ENCODE measurements at regions not wholly inside any gene's neighbourhood (a gene's known extent, or its start where the extent isn't known, plus 50 kb on each side); places are given as distances from the start of the nearest gene placed in this dataset.
A peak's percentile ranks its signal among the peaks of the same experiment; 100 is the strongest.

DNA sequence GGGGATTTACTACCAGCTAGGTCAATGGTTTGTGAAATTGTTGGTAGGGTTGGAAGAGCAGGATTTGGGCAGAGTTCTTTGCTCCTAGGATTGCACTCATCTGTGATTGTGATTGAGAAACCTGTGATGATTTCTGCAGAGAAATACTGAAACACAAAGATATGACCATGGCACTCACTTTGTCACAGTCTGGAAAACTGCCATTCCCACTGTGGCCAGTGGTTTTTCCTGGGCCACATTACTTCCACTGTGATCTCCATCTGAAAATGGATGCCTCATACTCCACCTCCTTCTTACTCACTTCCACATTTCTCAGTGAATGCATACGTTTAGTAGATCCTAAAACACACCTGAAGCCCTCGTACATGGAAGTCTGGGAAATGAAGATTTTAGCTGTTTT, 593.2 kb downstream of the LMO7 start:
- Histone ChIP-seq H3K27ac (ENCODE audit: low read depth in 2 of 2, low read length in 2 of 2) (no peak overlapping the region), H3K9ac (ENCODE audit: low read depth in 1 of 2, low read length in 2 of 2) (no peak overlapping the region), H3K27me3 (ENCODE audit: control insufficient read depth in 2 of 2, insufficient read depth in 2 of 2, low read length in 2 of 2) (no peaks in the 10 kb centered on the region), H3K4me1 (ENCODE audit: control insufficient read depth in 2 of 2, insufficient read depth in 2 of 2, low read length in 2 of 2) (no peaks in the 10 kb centered on the region), H3K36me3 (ENCODE audit: control insufficient read depth in 2 of 2, insufficient read depth in 2 of 2, low read length in 2 of 2) (no peaks in the 10 kb centered on the region), H3K4me3 (ENCODE audit: low read length in 2 of 2) (no peak overlapping the region), H3K9me3 (ENCODE audit: control insufficient read depth in 2 of 2, low read length in 2 of 2) (no peaks in the 10 kb centered on the region)

DNA sequence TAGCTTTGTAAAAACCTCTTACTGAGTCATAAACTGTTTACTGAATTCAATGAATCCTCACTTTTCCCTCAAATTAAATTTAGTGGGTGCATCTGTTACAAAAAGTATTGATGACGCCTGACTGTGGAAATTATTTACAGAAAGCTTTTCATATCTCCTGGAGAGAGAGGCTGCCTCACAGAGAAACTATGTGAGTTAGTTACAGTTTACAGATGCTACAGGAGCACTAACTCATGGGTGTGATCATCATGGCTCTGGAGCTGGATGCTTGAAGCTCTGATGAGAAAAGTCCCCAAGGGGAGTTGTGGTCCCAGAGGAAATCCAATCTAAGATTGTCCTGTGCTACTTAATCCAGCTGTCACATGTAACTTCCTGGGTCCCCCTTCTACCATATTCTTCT, 590.8 kb downstream of the LMO7 start:
- no peaks in the 10 kb centered on the region for H3K9me3 ChIP-seq (ENCODE audit: control insufficient read depth in 2 of 2, low read length in 2 of 2)
- no peaks in the 10 kb centered on the region for H3K4me1 ChIP-seq (ENCODE audit: control insufficient read depth in 2 of 2, insufficient read depth in 2 of 2, low read length in 2 of 2)
- H3K36me3 ChIP-seq (ENCODE audit: control insufficient read depth in 2 of 2, insufficient read depth in 2 of 2, low read length in 2 of 2): no peaks in the 10 kb centered on the region
- H3K27me3 ChIP-seq (ENCODE audit: control insufficient read depth in 2 of 2, insufficient read depth in 2 of 2, low read length in 2 of 2): no peaks in the 10 kb centered on the region
- no peak overlapping the region for H3K9ac ChIP-seq (ENCODE audit: low read depth in 1 of 2, low read length in 2 of 2)
- H3K4me3 ChIP-seq (ENCODE audit: low read length in 2 of 2): no peak overlapping the region
- no peak overlapping the region for H3K27ac ChIP-seq (ENCODE audit: low read depth in 2 of 2, low read length in 2 of 2)

DNA sequence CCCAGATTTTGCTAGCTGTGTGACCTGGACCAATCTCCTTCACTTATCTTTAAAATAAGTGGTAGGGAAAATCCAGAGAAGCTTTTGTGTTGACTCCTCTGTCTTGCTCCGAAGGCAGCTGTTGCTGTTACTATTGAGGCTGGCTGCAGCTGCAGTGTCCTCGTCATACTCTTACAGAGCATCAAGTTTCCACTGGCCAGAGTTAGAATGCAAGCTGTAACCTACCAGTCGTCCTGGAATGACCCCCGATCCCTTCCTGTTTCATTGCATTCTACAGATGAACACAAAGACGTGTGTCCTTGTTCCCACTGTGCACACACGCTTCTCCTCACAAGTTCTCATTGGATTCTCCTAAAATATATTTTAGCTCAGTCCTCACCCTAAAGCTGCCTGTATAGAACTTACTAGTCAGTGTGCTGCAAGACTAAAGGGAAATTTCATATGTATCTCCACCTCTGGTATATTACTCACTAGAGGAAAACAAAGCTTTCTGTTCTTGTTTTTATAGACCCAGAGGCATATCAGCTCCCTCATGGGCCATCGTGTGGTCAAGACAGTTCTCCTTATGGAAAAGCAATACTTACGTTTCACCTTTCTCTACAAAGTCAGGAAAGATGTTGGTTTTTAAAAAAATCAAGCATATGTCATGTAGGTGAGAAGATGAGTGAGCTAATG, 589.8 kb downstream of the LMO7 start:
- H3K4me1 ChIP-seq (ENCODE audit: control insufficient read depth in 2 of 2, insufficient read depth in 2 of 2, low read length in 2 of 2): no peaks in the 10 kb centered on the region
- H3K27ac ChIP-seq (ENCODE audit: low read depth in 2 of 2, low read length in 2 of 2): peak overlapping the region; percentile 19 to 28
- no peaks in the 10 kb centered on the region for H3K27me3 ChIP-seq (ENCODE audit: control insufficient read depth in 2 of 2, insufficient read depth in 2 of 2, low read length in 2 of 2)
- H3K4me3 ChIP-seq (ENCODE audit: low read length in 2 of 2): no peak overlapping the region
- H3K9ac ChIP-seq (ENCODE audit: low read depth in 1 of 2, low read length in 2 of 2): no peak overlapping the region
- no peaks in the 10 kb centered on the region for H3K36me3 ChIP-seq (ENCODE audit: control insufficient read depth in 2 of 2, insufficient read depth in 2 of 2, low read length in 2 of 2)
- no peaks in the 10 kb centered on the region for H3K9me3 ChIP-seq (ENCODE audit: control insufficient read depth in 2 of 2, low read length in 2 of 2)

DNA sequence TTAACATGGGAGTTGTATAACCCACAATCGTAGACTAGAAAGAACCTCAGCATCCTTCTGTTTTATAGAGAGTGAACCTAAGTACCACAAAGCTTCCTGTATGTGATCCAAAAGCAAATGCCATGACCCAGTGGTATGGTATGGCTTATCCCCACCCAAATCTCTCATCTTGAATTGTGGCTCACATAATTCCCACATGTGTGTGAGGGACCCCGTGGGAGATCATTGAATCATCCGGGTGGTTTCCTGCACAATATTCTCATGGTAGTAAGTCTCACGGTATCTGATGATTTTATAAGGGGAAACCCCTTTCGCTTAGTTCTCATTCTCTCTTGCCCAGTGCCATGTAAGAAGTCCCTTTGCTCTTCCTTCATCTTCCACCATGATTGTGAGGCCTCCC, 587.9 kb downstream of the LMO7 start:
- H3K36me3 ChIP-seq (ENCODE audit: control insufficient read depth in 2 of 2, insufficient read depth in 2 of 2, low read length in 2 of 2): no peaks in the 10 kb centered on the region
- no peak overlapping the region for H3K9ac ChIP-seq (ENCODE audit: low read depth in 1 of 2, low read length in 2 of 2)
- H3K4me3 ChIP-seq (ENCODE audit: low read length in 2 of 2): no peak overlapping the region
- no peaks in the 10 kb centered on the region for H3K27me3 ChIP-seq (ENCODE audit: control insufficient read depth in 2 of 2, insufficient read depth in 2 of 2, low read length in 2 of 2)
- H3K27ac ChIP-seq (ENCODE audit: low read depth in 2 of 2, low read length in 2 of 2): no peak overlapping the region
- no peaks in the 10 kb centered on the region for H3K4me1 ChIP-seq (ENCODE audit: control insufficient read depth in 2 of 2, insufficient read depth in 2 of 2, low read length in 2 of 2)
- H3K9me3 ChIP-seq (ENCODE audit: control insufficient read depth in 2 of 2, low read length in 2 of 2): no peaks in the 10 kb centered on the region

DNA sequence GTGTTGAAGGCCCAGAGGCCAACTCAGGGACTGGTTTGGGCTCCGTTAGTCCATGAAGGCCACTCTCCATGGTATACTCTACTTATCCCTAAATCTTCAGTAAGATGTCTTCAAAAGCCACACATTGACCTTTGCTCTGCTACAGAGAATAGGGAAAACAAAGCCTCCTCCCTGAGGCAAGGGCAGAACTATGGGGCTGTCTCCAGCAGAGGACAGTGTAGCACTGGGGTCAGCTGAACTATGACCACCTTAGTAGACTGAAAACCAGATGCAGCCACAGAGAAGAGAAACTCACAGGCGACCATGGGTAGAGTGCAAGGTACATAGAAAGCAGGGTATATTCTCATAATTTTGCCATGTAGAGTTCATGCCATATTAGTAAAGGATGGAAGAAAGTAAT, 587.4 kb downstream of the LMO7 start:
- Histone ChIP-seq H3K4me1 (ENCODE audit: control insufficient read depth in 2 of 2, insufficient read depth in 2 of 2, low read length in 2 of 2) (no peaks in the 10 kb centered on the region), H3K9me3 (ENCODE audit: control insufficient read depth in 2 of 2, low read length in 2 of 2) (no peaks in the 10 kb centered on the region), H3K9ac (ENCODE audit: low read depth in 1 of 2, low read length in 2 of 2) (no peak overlapping the region), H3K4me3 (ENCODE audit: low read length in 2 of 2) (no peak overlapping the region), H3K36me3 (ENCODE audit: control insufficient read depth in 2 of 2, insufficient read depth in 2 of 2, low read length in 2 of 2) (no peaks in the 10 kb centered on the region), H3K27me3 (ENCODE audit: control insufficient read depth in 2 of 2, insufficient read depth in 2 of 2, low read length in 2 of 2) (no peaks in the 10 kb centered on the region), H3K27ac (ENCODE audit: low read depth in 2 of 2, low read length in 2 of 2) (no peak overlapping the region)

DNA sequence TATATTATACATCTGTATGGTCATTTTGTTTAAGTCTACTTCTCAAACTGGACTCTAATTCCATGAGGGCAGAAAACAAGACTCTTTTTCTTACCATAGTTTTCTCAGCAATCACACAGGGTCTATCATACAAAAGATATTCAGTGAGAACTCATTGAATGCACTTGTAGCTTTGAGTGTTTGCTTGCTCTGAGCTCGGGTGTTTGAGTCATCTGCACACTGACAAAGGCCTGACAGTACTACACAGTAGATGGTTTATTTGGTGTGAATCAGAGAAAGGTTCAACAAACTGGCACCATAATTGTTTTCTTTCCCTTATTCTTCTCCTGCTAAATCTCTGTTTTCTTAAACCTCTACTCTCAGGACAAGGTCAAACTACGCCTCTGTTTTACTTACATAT, 586.4 kb downstream of the LMO7 start:
- Histone ChIP-seq H3K4me3 (ENCODE audit: low read length in 2 of 2) (no peak overlapping the region), H3K36me3 (ENCODE audit: control insufficient read depth in 2 of 2, insufficient read depth in 2 of 2, low read length in 2 of 2) (no peaks in the 10 kb centered on the region), H3K4me1 (ENCODE audit: control insufficient read depth in 2 of 2, insufficient read depth in 2 of 2, low read length in 2 of 2) (no peaks in the 10 kb centered on the region), H3K9ac (ENCODE audit: low read depth in 1 of 2, low read length in 2 of 2) (no peak overlapping the region), H3K27me3 (ENCODE audit: control insufficient read depth in 2 of 2, insufficient read depth in 2 of 2, low read length in 2 of 2) (no peaks in the 10 kb centered on the region), H3K9me3 (ENCODE audit: control insufficient read depth in 2 of 2, low read length in 2 of 2) (no peaks in the 10 kb centered on the region), H3K27ac (ENCODE audit: low read depth in 2 of 2, low read length in 2 of 2) (no peak overlapping the region)

DNA sequence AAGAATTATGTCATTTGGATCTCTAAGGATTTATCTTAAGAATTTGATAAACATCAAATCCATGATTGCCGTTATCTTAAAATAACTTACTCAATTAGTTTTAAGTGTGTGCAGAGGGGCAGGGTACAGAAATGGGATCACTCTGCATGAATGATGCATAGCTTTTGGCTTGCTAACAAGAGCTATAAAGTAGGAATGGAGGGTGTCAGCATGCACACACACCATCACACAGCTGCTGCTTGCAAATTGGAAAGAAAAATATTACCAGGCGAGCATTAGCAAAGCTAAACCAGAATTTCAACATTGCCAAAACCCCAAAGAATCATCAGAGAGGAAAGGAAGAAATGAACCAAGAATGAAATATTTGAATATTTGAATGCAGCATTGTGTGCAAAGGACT, 580.6 kb downstream of the LMO7 start:
- Histone ChIP-seq H3K27ac (ENCODE audit: low read depth in 2 of 2, low read length in 2 of 2) (no peak overlapping the region), H3K9me3 (ENCODE audit: control insufficient read depth in 2 of 2, low read length in 2 of 2) (no peaks in the 10 kb centered on the region), H3K36me3 (ENCODE audit: control insufficient read depth in 2 of 2, insufficient read depth in 2 of 2, low read length in 2 of 2) (no peaks in the 10 kb centered on the region), H3K4me3 (ENCODE audit: low read length in 2 of 2) (no peak overlapping the region), H3K27me3 (ENCODE audit: control insufficient read depth in 2 of 2, insufficient read depth in 2 of 2, low read length in 2 of 2) (no peaks in the 10 kb centered on the region), H3K9ac (ENCODE audit: low read depth in 1 of 2, low read length in 2 of 2) (no peak overlapping the region), H3K4me1 (ENCODE audit: control insufficient read depth in 2 of 2, insufficient read depth in 2 of 2, low read length in 2 of 2) (no peaks in the 10 kb centered on the region)

DNA sequence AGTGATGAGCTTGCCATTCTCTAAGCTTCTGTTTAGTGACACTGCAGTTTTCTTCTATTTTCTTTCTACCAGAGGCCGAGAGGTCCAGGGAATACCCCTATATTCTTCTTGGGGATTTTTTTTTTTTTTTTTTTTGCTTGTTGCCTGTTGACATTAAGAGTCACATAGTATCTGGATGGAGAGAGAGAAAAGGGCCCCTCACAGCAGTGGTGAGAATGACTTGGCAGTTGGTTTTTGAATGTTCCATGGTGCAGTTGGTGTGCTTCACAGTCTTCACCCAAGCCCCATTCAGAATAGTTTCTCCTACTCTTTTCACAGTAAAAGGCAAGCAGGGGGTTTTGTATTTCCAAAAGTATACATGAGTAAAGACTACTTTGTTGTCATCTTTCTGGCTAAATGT, 577.9 kb downstream of the LMO7 start:
- Histone ChIP-seq H3K27me3 (ENCODE audit: control insufficient read depth in 2 of 2, insufficient read depth in 2 of 2, low read length in 2 of 2) (no peaks in the 10 kb centered on the region), H3K4me1 (ENCODE audit: control insufficient read depth in 2 of 2, insufficient read depth in 2 of 2, low read length in 2 of 2) (no peaks in the 10 kb centered on the region), H3K9ac (ENCODE audit: low read depth in 1 of 2, low read length in 2 of 2) (no peak overlapping the region), H3K36me3 (ENCODE audit: control insufficient read depth in 2 of 2, insufficient read depth in 2 of 2, low read length in 2 of 2) (no peaks in the 10 kb centered on the region), H3K27ac (ENCODE audit: low read depth in 2 of 2, low read length in 2 of 2) (no peak overlapping the region), H3K9me3 (ENCODE audit: control insufficient read depth in 2 of 2, low read length in 2 of 2) (no peaks in the 10 kb centered on the region), H3K4me3 (ENCODE audit: low read length in 2 of 2) (no peak overlapping the region)

DNA sequence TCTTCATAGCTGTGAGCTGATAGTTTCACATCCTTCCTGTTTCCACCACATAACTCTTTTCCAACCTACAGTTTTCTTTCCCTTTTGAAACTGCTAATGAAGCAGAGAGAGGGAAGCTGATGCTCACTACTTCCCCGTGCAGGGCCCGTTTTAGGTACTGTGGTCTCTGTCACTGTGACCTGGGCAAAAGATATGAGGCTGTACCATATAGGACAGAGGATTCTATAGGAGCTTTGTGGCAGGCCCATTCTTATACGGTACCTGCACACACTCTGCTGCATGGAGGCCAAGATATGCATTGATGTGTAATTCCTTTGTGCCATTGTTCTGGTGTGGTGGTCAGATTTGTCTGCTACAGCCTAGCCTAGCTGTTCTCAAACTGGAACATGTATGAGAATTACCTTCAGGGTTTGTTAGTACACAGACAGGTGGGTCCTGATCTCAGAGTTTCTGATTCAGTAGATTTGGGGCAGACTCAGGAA, 577.3 kb downstream of the LMO7 start:
- Histone ChIP-seq H3K27ac (ENCODE audit: low read depth in 2 of 2, low read length in 2 of 2) (no peak overlapping the region), H3K4me3 (ENCODE audit: low read length in 2 of 2) (no peak overlapping the region), H3K36me3 (ENCODE audit: control insufficient read depth in 2 of 2, insufficient read depth in 2 of 2, low read length in 2 of 2) (no peaks in the 10 kb centered on the region), H3K9ac (ENCODE audit: low read depth in 1 of 2, low read length in 2 of 2) (no peak overlapping the region), H3K27me3 (ENCODE audit: control insufficient read depth in 2 of 2, insufficient read depth in 2 of 2, low read length in 2 of 2) (no peaks in the 10 kb centered on the region), H3K9me3 (ENCODE audit: control insufficient read depth in 2 of 2, low read length in 2 of 2) (no peaks in the 10 kb centered on the region), H3K4me1 (ENCODE audit: control insufficient read depth in 2 of 2, insufficient read depth in 2 of 2, low read length in 2 of 2) (no peaks in the 10 kb centered on the region)

DNA sequence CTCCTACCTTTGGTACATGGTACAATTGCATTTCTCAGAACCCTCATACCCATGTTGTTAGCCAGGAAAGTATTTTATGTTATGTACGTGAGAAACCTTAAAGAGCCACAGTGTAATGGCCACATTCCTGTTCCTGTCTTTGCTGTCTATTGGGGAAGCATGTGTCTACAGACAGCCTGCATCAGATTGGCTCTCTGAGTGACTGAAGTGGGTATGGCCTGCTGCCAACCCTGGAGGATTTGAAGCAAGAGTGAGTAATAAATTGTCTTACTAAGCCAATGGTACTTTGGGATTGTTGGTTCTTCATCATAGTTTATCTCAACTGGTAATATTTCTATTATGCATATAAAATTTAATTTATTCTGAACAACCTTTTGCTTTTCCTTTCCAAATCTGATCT, 574.1 kb downstream of the LMO7 start:
- Histone ChIP-seq H3K9me3 (ENCODE audit: control insufficient read depth in 2 of 2, low read length in 2 of 2) (no peaks in the 10 kb centered on the region), H3K4me1 (ENCODE audit: control insufficient read depth in 2 of 2, insufficient read depth in 2 of 2, low read length in 2 of 2) (no peaks in the 10 kb centered on the region), H3K27me3 (ENCODE audit: control insufficient read depth in 2 of 2, insufficient read depth in 2 of 2, low read length in 2 of 2) (no peaks in the 10 kb centered on the region), H3K9ac (ENCODE audit: low read depth in 1 of 2, low read length in 2 of 2) (no peak overlapping the region), H3K36me3 (ENCODE audit: control insufficient read depth in 2 of 2, insufficient read depth in 2 of 2, low read length in 2 of 2) (no peaks in the 10 kb centered on the region), H3K27ac (ENCODE audit: low read depth in 2 of 2, low read length in 2 of 2) (no peak overlapping the region), H3K4me3 (ENCODE audit: low read length in 2 of 2) (no peak overlapping the region)
